Panc1 (cell line): ENCODE measurements at regions not wholly inside any gene's neighbourhood (a gene's known extent, or its start where the extent isn't known, plus 50 kb on each side); places are given as distances from the start of the nearest gene placed in this dataset.

Experiments used
- POLR2AphosphoS5 ChIP-seq: IDR thresholded peaks from 2 replicates; pipeline ENCODE4 v1.6.1; 2012; ENCODE audit warnings: mild to moderate bottlenecking, low read depth, low read length, moderate library complexity
- REST ChIP-seq, 2 experiments: IDR thresholded peaks; 2 replicates each; pipeline ENCODE4 v1.6.1; 2011 to 2012; ENCODE audit warnings: low read depth in 2 of 2, control low read depth in 1 of 2, low read length in 1 of 2, mild to moderate bottlenecking in 1 of 2, moderate library complexity in 1 of 2; ENCODE audit not compliant: insufficient read depth in 1 of 2
- SIN3A ChIP-seq: IDR thresholded peaks from 2 replicates; pipeline ENCODE4 v1.6.1; 2012; ENCODE audit warnings: low read depth, mild to moderate bottlenecking, low read length, moderate library complexity, borderline replicate concordance; ENCODE audit not compliant: insufficient read depth
- TCF7L2 ChIP-seq: IDR thresholded peaks from 2 replicates; pipeline ENCODE4 v1.6.1; 2011; ENCODE audit warnings: mild to moderate bottlenecking, low read depth, low read length, inconsistent platforms
- TF ChIP-seq, protein P1 (sequence below): fragments of 450-650 bp; IDR thresholded peaks from 2 replicates; pipeline ENCODE4 v1.5.1; 2017; ENCODE audit warnings: mild to moderate bottlenecking

DNA sequence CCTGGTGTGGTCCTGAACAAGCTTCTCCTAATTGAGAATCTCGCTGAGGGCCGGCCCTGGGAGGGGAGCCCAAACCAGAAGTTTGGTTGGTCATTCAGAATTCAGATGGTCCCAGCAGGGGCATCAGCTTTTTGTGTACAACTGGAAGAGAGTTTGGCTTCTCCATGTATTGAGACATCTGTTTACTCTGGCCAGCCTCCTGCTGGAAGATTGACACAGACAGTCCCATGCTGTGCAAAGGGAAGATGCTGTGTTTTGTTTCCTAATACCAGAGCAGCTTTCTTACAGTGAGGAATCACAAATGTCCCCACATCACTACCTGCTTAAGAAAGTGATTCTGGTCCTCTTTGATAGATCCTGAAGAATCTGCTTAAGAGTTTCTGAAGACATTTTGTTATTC is 97.8 kb downstream of the PLEKHG1 start:
- TF ChIP-seq, protein P1, sequence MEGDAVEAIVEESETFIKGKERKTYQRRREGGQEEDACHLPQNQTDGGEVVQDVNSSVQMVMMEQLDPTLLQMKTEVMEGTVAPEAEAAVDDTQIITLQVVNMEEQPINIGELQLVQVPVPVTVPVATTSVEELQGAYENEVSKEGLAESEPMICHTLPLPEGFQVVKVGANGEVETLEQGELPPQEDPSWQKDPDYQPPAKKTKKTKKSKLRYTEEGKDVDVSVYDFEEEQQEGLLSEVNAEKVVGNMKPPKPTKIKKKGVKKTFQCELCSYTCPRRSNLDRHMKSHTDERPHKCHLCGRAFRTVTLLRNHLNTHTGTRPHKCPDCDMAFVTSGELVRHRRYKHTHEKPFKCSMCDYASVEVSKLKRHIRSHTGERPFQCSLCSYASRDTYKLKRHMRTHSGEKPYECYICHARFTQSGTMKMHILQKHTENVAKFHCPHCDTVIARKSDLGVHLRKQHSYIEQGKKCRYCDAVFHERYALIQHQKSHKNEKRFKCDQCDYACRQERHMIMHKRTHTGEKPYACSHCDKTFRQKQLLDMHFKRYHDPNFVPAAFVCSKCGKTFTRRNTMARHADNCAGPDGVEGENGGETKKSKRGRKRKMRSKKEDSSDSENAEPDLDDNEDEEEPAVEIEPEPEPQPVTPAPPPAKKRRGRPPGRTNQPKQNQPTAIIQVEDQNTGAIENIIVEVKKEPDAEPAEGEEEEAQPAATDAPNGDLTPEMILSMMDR = no peak
- no peak for TF ChIP-seq POLR2AphosphoS5
- no peak for TF ChIP-seq SIN3A
- no peak for TF ChIP-seq REST (IDR thresholded peaks at IDR 0.05; ENCODE audit: insufficient read depth in 1 of 2, low read depth in 2 of 2, low read length in 1 of 2)
- no peak for TF ChIP-seq TCF7L2
